ENCODE measurements at regions not wholly inside any gene's neighbourhood (a gene's known extent, or its start where the extent isn't known, plus 50 kb on each side); places are given as distances from the start of the nearest gene placed in this dataset.

GRCh38 chr6:44656691-44657090, 269.2 kb downstream of the CDC5L start:
- no peaks in the 10 kb centered on the region for H3K36me3 ChIP-seq
- no peak for TF ChIP-seq CTCF (IDR thresholded peaks at IDR 0.05)
- no peaks in the 10 kb centered on the region for H3K9me3 ChIP-seq
- DNase-seq: no peak
- H3K27me3 ChIP-seq: no peaks in the 10 kb centered on the region
- intact Hi-C loops (cut with DNase I): loop anchor here (5.0 to 10.0 kb wide), 3 partner anchors 758 to 1266 kb away; no protein-coding TSS in a partner anchor
- H3K27ac ChIP-seq: no peak overlapping the region
- no peak overlapping the region for H3K4me3 ChIP-seq
- no peak overlapping the region for H3K9ac ChIP-seq (ENCODE audit: low read depth in 2 of 2, low read length in 2 of 2)
- H3K4me1 ChIP-seq: no peaks in the 10 kb centered on the region

- H3K36me3 ChIP-seq: no peaks in the 10 kb centered on the region
- no peaks in the 10 kb centered on the region for H3K9me3 ChIP-seq
- intact Hi-C loops (cut with DNase I): loop anchor here (5.0 to 10.0 kb wide), 3 partner anchors 757 to 1265 kb away; no protein-coding TSS in a partner anchor
- DNase-seq: no peak
- no peak overlapping the region for H3K27ac ChIP-seq
- no peak for TF ChIP-seq CTCF (IDR thresholded peaks at IDR 0.05)
- H3K4me3 ChIP-seq: no peak overlapping the region
- H3K9ac ChIP-seq (ENCODE audit: low read depth in 2 of 2, low read length in 2 of 2): no peak overlapping the region
- no peaks in the 10 kb centered on the region for H3K4me1 ChIP-seq
- no peaks in the 10 kb centered on the region for H3K27me3 ChIP-seq
Observed at GRCh38 chr6:44657206-44657819, 269.8 kb downstream of the CDC5L start.

- DNase-seq: no peak
- Histone ChIP-seq H3K36me3 (no peaks in the 10 kb centered on the region), H3K4me3 (no peak overlapping the region), H3K27me3 (no peaks in the 10 kb centered on the region), H3K9ac (ENCODE audit: low read depth in 2 of 2, low read length in 2 of 2) (no peak overlapping the region), H3K27ac (no peak overlapping the region), H3K4me1 (no peaks in the 10 kb centered on the region), H3K9me3 (no peaks in the 10 kb centered on the region)
- TF ChIP-seq CTCF (IDR thresholded peaks at IDR 0.05): no peak
- intact Hi-C loops (cut with DNase I): loop anchor here (5.0 to 10.0 kb wide), 3 partner anchors 756 to 1264 kb away; no protein-coding TSS in a partner anchor
Observed at GRCh38 chr6:44658571-44658970, 271.1 kb downstream of the CDC5L start.

GRCh38 chr6:44659726-44660125, 272.2 kb downstream of the CDC5L start:
- no peaks in the 10 kb centered on the region for H3K9me3 ChIP-seq
- no peak for DNase-seq
- H3K9ac ChIP-seq (ENCODE audit: low read depth in 2 of 2, low read length in 2 of 2): no peak overlapping the region
- no peaks in the 10 kb centered on the region for H3K27me3 ChIP-seq
- H3K27ac ChIP-seq: no peak overlapping the region
- intact Hi-C loops (cut with DNase I): loop anchor here (5.0 to 10.0 kb wide), 3 partner anchors 755 to 1263 kb away; no protein-coding TSS in a partner anchor
- no peak for TF ChIP-seq CTCF (IDR thresholded peaks at IDR 0.05)
- no peak overlapping the region for H3K4me3 ChIP-seq
- H3K36me3 ChIP-seq: no peaks in the 10 kb centered on the region
- H3K4me1 ChIP-seq: no peaks in the 10 kb centered on the region

GRCh38 chr6:44660561-44661220, 273.2 kb downstream of the CDC5L start:
- no peak for DNase-seq
- Histone ChIP-seq H3K4me1 (no peaks in the 10 kb centered on the region), H3K4me3 (no peak overlapping the region), H3K36me3 (no peaks in the 10 kb centered on the region), H3K27me3 (no peaks in the 10 kb centered on the region), H3K27ac (no peak overlapping the region), H3K9ac (ENCODE audit: low read depth in 2 of 2, low read length in 2 of 2) (no peak overlapping the region), H3K9me3 (no peaks in the 10 kb centered on the region)
- intact Hi-C loops (cut with DNase I): no loop called here
- TF ChIP-seq CTCF (IDR thresholded peaks at IDR 0.05): no peak

All from colonic mucosa (tissue), 4 donors.